Stimulated activated CD4-positive, alpha-beta T cell treated with anti-CD3 and anti-CD28 coated beads, Interleukin-4, amount 100 ng/mL, for 4 hours (primary cell): ENCODE measurements at regions not wholly inside any gene's neighbourhood (a gene's known extent, or its start where the extent isn't known, plus 50 kb on each side); places are given as distances from the start of the nearest gene placed in this dataset.

Experiments
- DNase-seq, 2 experiments: peaks; one replicate each; pipeline ENCODE4 v3.0.0-alpha.2; 2020

- no peak for DNase-seq
Measured at GRCh38 chr14:98959410-98959809, 312.6 kb downstream of the BCL11B start.

GRCh38 chr14:98959958-98960616 lies 311.9 kb downstream of the BCL11B start:
- DNase-seq = no peak

GRCh38 chr14:98960617-98961013 lies 311.4 kb downstream of the BCL11B start:
- DNase-seq = no peak

GRCh38 chr14:98961191-98961590 lies 310.8 kb downstream of the BCL11B start:
- DNase-seq = no peak

GRCh38 chr14:98962118-98962517 lies 309.9 kb downstream of the BCL11B start:
- no peak for DNase-seq

GRCh38 chr14:98963610-98964009 lies 308.4 kb downstream of the BCL11B start:
- DNase-seq = no peak

- DNase-seq = no peak
Measured at GRCh38 chr14:98964171-98964570, 307.8 kb downstream of the BCL11B start.

- DNase-seq = no peak
Measured at GRCh38 chr14:98965076-98965475, 306.9 kb downstream of the BCL11B start.

- no peak for DNase-seq
Measured at GRCh38 chr14:98966016-98966415, 306.0 kb downstream of the BCL11B start.

- no peak for DNase-seq
Measured at GRCh38 chr14:98966475-98967162, 305.4 kb downstream of the BCL11B start.

GRCh38 chr14:98974113-98974512 lies 297.9 kb downstream of the BCL11B start:
- no peak for DNase-seq

- no peak for DNase-seq
Measured at GRCh38 chr14:98976271-98976670, 295.7 kb downstream of the BCL11B start.

- no peak for DNase-seq
Measured at GRCh38 chr14:98977451-98977850, 294.5 kb downstream of the BCL11B start.

- no peak for DNase-seq
Measured at GRCh38 chr14:98982986-98983385, 289.0 kb downstream of the BCL11B start.

GRCh38 chr14:98984027-98984718 lies 287.8 kb downstream of the BCL11B start:
- DNase-seq = no peak

GRCh38 chr14:98984719-98985041 lies 287.3 kb downstream of the BCL11B start:
- DNase-seq = peak; percentile 48 to 67

- no peak for DNase-seq
Measured at GRCh38 chr14:98993818-98994217, 278.2 kb downstream of the BCL11B start.

GRCh38 chr14:98994561-98994960 lies 277.4 kb downstream of the BCL11B start:
- DNase-seq = no peak

- no peak for DNase-seq
Measured at GRCh38 chr14:98997526-98998205, 274.3 kb downstream of the BCL11B start.

GRCh38 chr14:98999345-98999744 lies 272.7 kb downstream of the BCL11B start:
- DNase-seq = no peak

- no peak for DNase-seq
Measured at GRCh38 chr14:98999901-99000300, 272.1 kb downstream of the BCL11B start.

- no peak for DNase-seq
Measured at GRCh38 chr14:99001241-99001640, 270.8 kb downstream of the BCL11B start.

- no peak for DNase-seq
Measured at GRCh38 chr14:99003646-99004045, 268.4 kb downstream of the BCL11B start.

- DNase-seq = no peak
Measured at GRCh38 chr14:99004112-99004511, 267.9 kb downstream of the BCL11B start.
